Fibroblast of lung (primary cell): ENCODE measurements at regions not wholly inside any gene's neighbourhood (a gene's known extent, or its start where the extent isn't known, plus 50 kb on each side); places are given as distances from the start of the nearest gene placed in this dataset.

Experiments used
- DNase-seq, 2 donors: peaks; one replicate each; pipeline versions ENCODE4 v3.0.0 to v3.0.0-alpha.2; 2010; ENCODE audit warnings: low read depth in 2 of 2
- H2AFZ ChIP-seq: 2 replicates; pipeline ENCODE4 v1.5.1; 2012; ENCODE audit warnings: low read length, control low read depth, inconsistent platforms
- H3K27ac ChIP-seq: 2 replicates; pipeline ENCODE4 v1.5.1; 2011; ENCODE audit warnings: low read length, control low read depth; ENCODE audit not compliant: insufficient read depth
- H3K27me3 ChIP-seq: 2 replicates; pipeline ENCODE4 v1.5.1; 2011; ENCODE audit warnings: mild to moderate bottlenecking, low read length; ENCODE audit not compliant: control insufficient read depth, insufficient read depth
- H3K36me3 ChIP-seq: 2 replicates; pipeline ENCODE4 v1.5.1; 2011; ENCODE audit warnings: low read length; ENCODE audit not compliant: control insufficient read depth, insufficient read depth
- H3K4me1 ChIP-seq: 2 replicates; pipeline ENCODE4 v1.5.1; 2011; ENCODE audit warnings: low read length; ENCODE audit not compliant: control insufficient read depth, insufficient read depth; ENCODE audit errors: extremely low read depth
- H3K4me2 ChIP-seq: 2 replicates; pipeline ENCODE4 v1.5.1; 2011; ENCODE audit warnings: low read length, control low read depth; ENCODE audit not compliant: insufficient read depth; ENCODE audit errors: extremely low read depth
- H3K4me3 ChIP-seq, 4 experiments: fragments of 200-600 bp in 1 of 4; sonication (generic) in 1 of 4; replicated peaks in 1 of 4; 2 replicates each; pipeline ENCODE4 v1.5.1; 2011 to 2016; ENCODE audit warnings: low read length in 4 of 4, low read depth in 3 of 4, mild to moderate bottlenecking in 3 of 4, control low read depth in 2 of 4, inconsistent platforms in 1 of 4, mixed read lengths in 1 of 4; ENCODE audit not compliant: insufficient read depth in 1 of 4; ENCODE audit errors: control extremely low read depth in 1 of 4
- H3K79me2 ChIP-seq: 2 replicates; pipeline ENCODE4 v1.5.1; 2012; ENCODE audit warnings: mild to moderate bottlenecking, low read length, inconsistent platforms; ENCODE audit not compliant: control insufficient read depth, insufficient read depth
- H3K9ac ChIP-seq: 2 replicates; pipeline ENCODE4 v1.5.1; 2011; ENCODE audit warnings: mild to moderate bottlenecking, low read length, control low read depth; ENCODE audit not compliant: insufficient read depth
- H3K9me3 ChIP-seq: 2 replicates; pipeline ENCODE4 v1.5.1; 2012; ENCODE audit warnings: low read depth, low read length; ENCODE audit not compliant: control insufficient read depth, insufficient read depth
- H4K20me1 ChIP-seq: 2 replicates; pipeline ENCODE4 v1.5.1; 2011; ENCODE audit warnings: low read length; ENCODE audit not compliant: control insufficient read depth, insufficient read depth; ENCODE audit errors: extremely low read depth
- CTCF ChIP-seq, 2 donors: IDR thresholded peaks in 1 of 2; conservative IDR thresholded peaks in 1 of 2; 1 replicate in 1 of 2; 2 replicates in 1 of 2; pipeline ENCODE4 v1.5.1; 2011 to 2012; ENCODE audit warnings: low read length in 2 of 2, control low read depth in 1 of 2, inconsistent platforms in 1 of 2, low read depth in 1 of 2, mild to moderate bottlenecking in 1 of 2
- EZH2 ChIP-seq: IDR thresholded peaks from 2 replicates; pipeline ENCODE4 v1.5.1; 2012; ENCODE audit warnings: low read length, control low read depth, mild to moderate bottlenecking; ENCODE audit errors: missing control alignments

- Histone ChIP-seq H3K79me2 (no peaks in the 10 kb centered on the region), H3K4me2 (no peak overlapping the region), H3K27me3 (no peaks in the 10 kb centered on the region), H3K4me3 (no peak overlapping the region), H3K4me1 (peaks cover 2% of the 10 kb centered on the region), H3K9ac (no peak overlapping the region), H2AFZ (no peak overlapping the region), H4K20me1 (no peaks in the 10 kb centered on the region), H3K9me3 (no peaks in the 10 kb centered on the region), H3K36me3 (no peaks in the 10 kb centered on the region), H3K27ac (no peak overlapping the region)
- no peak for DNase-seq
- TF ChIP-seq EZH2 (no peak), CTCF (conservative IDR thresholded peaks at IDR 0.05 in 1 of 2, IDR thresholded peaks at IDR 0.05 in 1 of 2; ENCODE audit: low read depth in 1 of 2, low read length in 2 of 2) (no peak)
These were observed 66.6 kb upstream of the RND3 start for GRCh38 chr2:150554046-150554445.

- Histone ChIP-seq H4K20me1 (no peaks in the 10 kb centered on the region), H3K9ac (no peak overlapping the region), H3K27ac (no peak overlapping the region), H3K27me3 (no peaks in the 10 kb centered on the region), H3K9me3 (no peaks in the 10 kb centered on the region), H3K36me3 (no peaks in the 10 kb centered on the region), H2AFZ (no peak overlapping the region), H3K79me2 (no peaks in the 10 kb centered on the region), H3K4me1 (peaks cover 2% of the 10 kb centered on the region), H3K4me2 (no peak overlapping the region), H3K4me3 (no peak overlapping the region)
- no peak for DNase-seq
- TF ChIP-seq EZH2 (no peak), CTCF (conservative IDR thresholded peaks at IDR 0.05 in 1 of 2, IDR thresholded peaks at IDR 0.05 in 1 of 2; ENCODE audit: low read depth in 1 of 2, low read length in 2 of 2) (no peak)
These were observed 64.8 kb upstream of the RND3 start for GRCh38 chr2:150552041-150552820.

- DNase-seq: no peak
- H2AFZ ChIP-seq: no peak overlapping the region
These were observed 61.9 kb upstream of the RND3 start for GRCh38 chr2:150549381-150549780.

More at GRCh38 chr2:150549381-150549780, 61.9 kb upstream of the RND3 start:
- H3K4me3 ChIP-seq: no peak overlapping the region
- TF ChIP-seq CTCF (conservative IDR thresholded peaks at IDR 0.05 in 1 of 2, IDR thresholded peaks at IDR 0.05 in 1 of 2; ENCODE audit: low read depth in 1 of 2, low read length in 2 of 2): no peak
- TF ChIP-seq EZH2: no peak
- H3K9me3 ChIP-seq: no peaks in the 10 kb centered on the region
- no peak overlapping the region for H3K4me2 ChIP-seq
- no peaks in the 10 kb centered on the region for H4K20me1 ChIP-seq
- no peaks in the 10 kb centered on the region for H3K27me3 ChIP-seq
- no peak overlapping the region for H3K27ac ChIP-seq
- H3K79me2 ChIP-seq: no peaks in the 10 kb centered on the region
- H3K9ac ChIP-seq: no peak overlapping the region
- H3K4me1 ChIP-seq: no peaks in the 10 kb centered on the region
- H3K36me3 ChIP-seq: no peaks in the 10 kb centered on the region
